HG02642 (cell line): ENCODE measurements at regions not wholly inside any gene's neighbourhood (a gene's known extent, or its start where the extent isn't known, plus 50 kb on each side); places are given as distances from the start of the nearest gene placed in this dataset.

Source experiments
- ATAC-seq: cut with Tn5 transposase; IDR thresholded peaks from one replicate; pipeline ENCODE4 v1.9.1; 2021; ENCODE audit warnings: mild to moderate bottlenecking; ENCODE audit not compliant: unreplicated experiment, poor library complexity

- no peak for ATAC-seq
These were observed 321.6 kb upstream of the TENM4 start for GRCh38 chr11:79762279-79762921.

DNA sequence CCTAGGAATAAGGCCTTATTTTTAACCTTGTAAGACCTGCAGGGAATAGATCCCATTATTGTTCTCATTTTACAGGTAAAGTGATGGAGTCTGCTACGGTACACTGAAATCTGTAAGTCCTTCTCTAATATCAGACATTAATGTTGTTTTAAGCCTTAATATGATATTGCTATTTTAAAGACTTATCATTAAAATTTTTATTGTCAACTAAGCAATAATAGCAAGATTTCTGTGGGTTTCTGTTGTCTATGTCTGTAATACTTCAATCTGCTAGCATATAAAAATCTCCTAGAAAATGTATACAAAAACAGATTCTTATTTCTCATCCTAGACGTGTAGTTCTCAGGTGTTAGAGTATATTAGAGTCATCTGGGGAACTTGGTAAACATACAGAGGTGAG is 317.5 kb upstream of the TENM4 start:
- ATAC-seq: no peak

GRCh38 chr11:79747406-79747805 is 306.6 kb upstream of the TENM4 start:
- no peak for ATAC-seq

DNA sequence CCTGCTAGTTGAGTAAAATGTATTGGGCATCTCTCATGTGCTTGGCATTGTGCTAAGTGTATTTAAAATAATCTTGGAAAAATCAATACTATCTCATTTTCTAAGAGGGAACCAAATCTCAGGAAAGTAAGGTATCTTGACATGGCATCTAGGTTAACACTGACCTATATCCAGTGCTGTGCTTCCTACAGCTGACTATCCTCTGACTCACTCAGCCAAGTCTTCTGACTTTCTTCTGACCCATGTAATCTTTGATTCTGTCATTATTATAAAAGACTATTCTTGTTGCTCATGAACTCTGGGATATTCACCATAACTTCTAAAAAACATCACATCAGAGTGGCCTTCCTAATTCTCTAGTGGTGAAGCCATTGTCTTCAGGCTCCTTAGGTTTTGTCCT is 304.1 kb upstream of the TENM4 start:
- no peak for ATAC-seq

GRCh38 chr11:79742176-79742575 is 301.3 kb upstream of the TENM4 start:
- ATAC-seq: no peak

DNA sequence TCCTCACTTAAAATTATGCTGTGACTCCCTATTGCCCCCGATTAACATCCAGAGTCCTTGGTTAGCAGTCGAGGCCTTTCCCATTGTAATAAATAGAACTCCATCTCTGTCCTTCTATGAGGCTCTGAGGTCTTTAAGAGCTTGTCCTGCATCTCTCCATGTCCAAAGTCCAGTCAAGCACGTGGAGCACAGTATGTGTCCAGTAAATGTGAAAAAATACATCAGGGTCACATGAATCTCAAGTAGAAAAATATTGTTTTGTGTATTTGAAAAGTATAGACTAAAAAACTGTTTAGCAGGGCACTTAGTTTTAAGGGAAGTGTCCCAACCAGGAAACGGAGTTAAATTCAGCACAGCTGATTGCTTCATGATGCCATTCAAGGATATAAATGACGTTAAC is 298.8 kb upstream of the TENM4 start:
- ATAC-seq: no peak

DNA sequence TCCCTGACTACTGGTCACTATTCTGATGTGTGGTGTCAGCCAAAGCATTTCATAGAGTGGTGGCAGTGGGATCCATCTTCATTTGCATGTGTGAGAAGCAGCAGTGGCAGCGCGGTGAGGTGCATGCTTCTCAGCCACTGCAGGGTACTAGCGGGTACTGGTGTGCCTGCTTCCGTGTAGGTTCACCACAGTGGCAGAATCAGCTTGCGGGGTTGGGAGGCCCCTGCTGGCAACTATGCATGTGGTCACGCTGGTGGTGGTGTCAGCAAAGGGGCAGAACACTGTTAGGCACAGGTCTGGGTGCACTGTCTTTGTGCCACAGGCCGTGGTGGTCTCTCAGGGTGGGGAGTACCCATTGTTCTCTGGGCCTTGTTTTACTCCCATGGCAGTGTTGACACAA is 286.4 kb upstream of the TENM4 start:
- no peak for ATAC-seq

- no peak for ATAC-seq
These were observed 279.3 kb upstream of the TENM4 start for GRCh38 chr11:79720115-79720514.

- ATAC-seq: peak; percentile 56
These were observed 267.6 kb upstream of the TENM4 start for GRCh38 chr11:79708319-79708932.

GRCh38 chr11:79705648-79706047 is 264.8 kb upstream of the TENM4 start:
- no peak for ATAC-seq

GRCh38 chr11:79702303-79702702 is 261.5 kb upstream of the TENM4 start:
- no peak for ATAC-seq

- no peak for ATAC-seq
These were observed 258.4 kb upstream of the TENM4 start for GRCh38 chr11:79699246-79699645.

DNA sequence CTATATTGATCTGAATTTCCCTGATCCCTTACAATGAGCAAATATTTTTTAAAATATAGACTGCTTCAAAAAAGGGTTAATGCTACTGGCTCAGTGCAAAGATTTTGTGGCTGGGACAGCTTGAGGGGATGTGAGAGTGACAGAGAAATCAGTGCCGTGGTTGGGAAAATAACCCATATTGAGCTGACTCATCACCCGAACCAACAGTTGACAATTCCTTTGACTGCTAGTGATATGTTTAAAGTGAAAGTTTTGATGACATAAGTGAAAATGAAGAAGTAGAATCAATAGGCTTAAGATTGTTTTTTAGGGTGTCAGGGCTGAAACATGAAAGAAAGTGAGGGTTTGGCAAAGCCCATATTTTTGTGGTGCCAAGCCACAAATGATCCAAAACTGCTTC is 257.1 kb upstream of the TENM4 start:
- ATAC-seq: no peak

DNA sequence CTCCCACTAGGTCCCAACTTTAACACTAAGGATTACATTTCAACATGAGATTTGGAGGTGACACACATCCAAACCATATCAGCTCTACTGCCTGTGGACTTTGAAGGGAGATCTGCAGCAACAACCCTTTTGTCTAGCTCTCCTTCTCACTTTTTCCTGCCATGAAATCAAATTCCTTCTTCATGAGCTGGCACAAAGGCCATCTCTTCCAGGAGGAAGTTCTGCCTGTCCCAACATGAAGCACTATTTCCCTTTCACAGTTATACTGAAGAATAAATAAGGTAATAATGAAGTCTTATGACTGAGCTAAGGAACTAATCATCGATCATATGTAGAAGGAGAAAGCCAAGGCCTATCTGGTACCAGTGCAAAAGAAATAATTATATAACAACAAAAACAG is 253.5 kb upstream of the TENM4 start:
- no peak for ATAC-seq

- ATAC-seq: no peak
These were observed 250.6 kb upstream of the TENM4 start for GRCh38 chr11:79691445-79691844.

GRCh38 chr11:79686703-79687419 is 246.0 kb upstream of the TENM4 start:
- no peak for ATAC-seq

DNA sequence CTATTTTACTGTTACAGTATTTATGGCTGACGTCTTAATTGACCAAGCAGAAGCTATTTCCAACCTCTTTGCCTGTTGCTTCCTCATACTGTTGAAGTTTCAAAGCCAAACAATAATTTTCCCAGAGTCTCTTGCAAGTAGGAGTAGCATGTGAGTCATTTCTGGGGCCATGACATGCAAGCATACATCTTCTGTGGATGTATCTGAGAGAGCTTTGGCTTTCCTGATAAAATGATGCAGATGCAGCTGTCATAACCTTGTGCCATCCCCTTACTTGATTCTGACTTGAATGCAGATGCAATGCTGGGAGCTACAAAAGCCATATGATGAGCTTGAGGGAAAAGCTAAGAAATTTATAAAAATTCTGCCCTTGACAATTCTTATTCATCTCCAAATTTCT is 243.1 kb upstream of the TENM4 start:
- no peak for ATAC-seq

DNA sequence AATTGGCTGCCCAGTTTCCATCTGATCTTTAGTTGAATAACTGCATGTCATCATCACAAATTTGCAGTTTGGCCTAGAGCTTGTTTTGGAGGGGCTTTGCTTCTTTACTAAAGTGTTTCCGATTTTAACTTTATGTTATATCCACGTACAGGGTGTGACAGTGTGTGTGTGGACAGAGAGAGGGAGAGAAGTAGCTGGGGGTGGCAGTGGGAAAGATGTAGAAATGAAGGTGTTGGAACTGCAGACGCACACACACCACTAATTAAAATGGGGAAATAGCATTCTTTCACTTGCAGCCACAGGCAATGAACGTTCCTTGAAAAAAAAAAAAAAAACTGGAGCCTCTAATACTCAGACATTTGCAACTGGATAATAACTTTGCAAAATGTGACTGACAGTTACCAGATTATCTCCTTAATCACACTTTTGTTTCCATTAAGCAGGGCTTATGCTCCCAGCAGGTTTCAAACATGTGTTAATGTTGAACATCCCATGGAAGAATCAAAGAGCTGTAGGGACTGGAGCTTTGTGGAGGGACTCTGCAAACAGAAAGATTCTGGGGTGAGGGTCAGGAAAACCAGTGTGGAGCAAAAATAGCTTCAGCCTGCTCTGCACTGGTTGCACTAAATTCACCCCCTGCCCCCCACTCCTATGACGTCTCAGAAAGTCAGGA is 238.1 kb upstream of the TENM4 start:
- no peak for ATAC-seq

DNA sequence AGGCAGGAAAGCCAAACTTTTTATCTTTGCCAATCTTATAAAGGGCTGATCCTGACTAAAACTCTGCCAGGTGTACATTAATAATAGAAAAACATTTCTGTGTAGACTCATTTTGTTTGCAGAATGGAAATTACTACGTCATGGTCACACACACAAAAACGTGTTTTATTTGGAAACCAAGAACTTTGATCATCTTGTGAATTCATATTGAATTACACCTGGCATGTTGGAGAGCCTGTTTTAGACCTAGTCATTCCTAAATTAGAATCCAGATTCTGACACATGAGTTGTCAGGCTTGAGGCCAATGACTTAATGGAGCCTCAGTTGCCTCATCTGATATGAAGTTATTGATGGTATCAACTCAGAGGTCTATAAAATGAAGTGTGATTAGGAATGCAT is 235.6 kb upstream of the TENM4 start:
- ATAC-seq: no peak

- ATAC-seq: no peak
These were observed 234.3 kb upstream of the TENM4 start for GRCh38 chr11:79675081-79675480.

DNA sequence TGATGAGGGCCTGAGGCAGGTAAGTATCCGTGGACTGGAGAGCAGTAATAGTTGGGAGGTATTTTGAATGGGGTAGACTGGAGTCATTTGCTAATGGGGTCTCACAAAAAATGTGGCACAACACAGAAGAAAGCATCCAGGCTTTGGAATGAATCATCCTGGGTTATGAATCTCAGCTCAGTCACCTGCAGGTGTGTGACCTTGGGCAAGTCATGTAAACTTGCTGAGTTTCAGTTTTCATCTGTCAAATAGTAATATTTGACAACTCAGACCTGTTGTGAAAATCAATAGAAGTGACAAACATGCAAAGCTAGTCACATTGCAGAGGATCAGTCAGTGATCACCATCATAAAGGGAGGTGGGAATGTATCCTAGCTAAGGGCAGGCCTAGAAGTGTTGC is 232.0 kb upstream of the TENM4 start:
- ATAC-seq: no peak
